Hepatic stellate cell (primary cell): ENCODE measurements at regions not wholly inside any gene's neighbourhood (a gene's known extent, or its start where the extent isn't known, plus 50 kb on each side); places are given as distances from the start of the nearest gene placed in this dataset.

Experiments
- DNase-seq: peaks from one replicate; pipeline ENCODE4 v3.0.0; 2011; ENCODE audit warnings: low spot score

DNA sequence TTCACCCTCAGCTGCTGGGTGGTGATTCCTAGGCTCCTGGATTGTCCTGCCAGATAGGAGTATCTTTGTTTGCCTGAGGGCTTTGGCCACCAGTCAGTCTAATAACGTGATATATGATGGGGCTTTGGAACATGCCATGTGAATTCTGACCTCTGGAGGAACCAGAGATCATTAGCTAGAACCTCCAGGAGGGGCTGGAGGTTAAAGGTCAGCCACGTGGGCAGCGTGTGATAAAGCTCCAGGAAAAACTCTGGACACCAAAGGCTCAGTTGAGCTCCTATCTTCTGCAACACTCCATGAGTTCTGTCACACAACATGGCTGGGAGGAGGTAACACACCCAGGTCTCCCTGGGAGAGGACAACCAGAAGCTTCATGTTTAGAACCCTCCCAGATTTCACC lies 251.1 kb downstream of the DAD1 start:
- no peak for DNase-seq

- DNase-seq: no peak
Observed at GRCh38 chr14:22337521-22337920, 251.5 kb downstream of the DAD1 start.

DNA sequence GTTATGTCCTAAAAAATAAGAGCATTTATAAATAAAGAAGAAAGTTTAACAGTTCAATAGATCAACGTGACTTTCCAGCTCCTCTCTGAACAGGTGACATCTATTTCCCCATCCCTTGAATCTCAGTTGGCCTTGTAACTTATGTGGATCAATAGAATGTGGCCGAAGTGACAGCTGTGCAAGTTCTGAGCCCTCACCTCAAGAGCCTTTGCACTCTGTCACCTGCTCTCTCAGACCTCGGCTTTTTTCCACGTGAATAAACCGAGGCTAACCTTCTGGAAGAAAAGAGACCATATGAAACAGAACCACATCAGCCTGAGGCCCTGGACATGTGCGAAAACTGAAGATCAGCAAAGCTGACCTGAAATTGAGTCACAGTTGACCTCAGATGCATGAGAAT lies 253.0 kb downstream of the DAD1 start:
- no peak for DNase-seq

DNA sequence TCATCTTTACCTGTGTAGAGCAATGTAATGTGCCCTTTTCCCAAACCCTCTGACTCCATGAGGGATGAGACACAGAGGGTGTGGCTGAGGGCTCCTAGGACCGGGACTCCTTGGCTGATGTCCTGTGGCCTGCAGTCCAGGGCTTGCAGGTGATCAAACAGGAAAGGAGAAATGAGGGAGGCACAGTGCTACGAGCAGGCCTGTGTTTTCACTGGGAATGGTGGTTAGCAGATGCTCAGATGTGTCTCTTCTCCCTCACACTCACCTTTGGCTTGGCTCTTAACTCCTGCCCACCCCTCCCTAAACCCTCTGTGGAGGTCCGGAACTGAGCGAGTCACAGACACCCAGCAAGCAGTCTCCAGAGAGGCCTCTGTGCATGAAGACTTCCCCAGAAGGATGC lies 254.4 kb downstream of the DAD1 start:
- no peak for DNase-seq

GRCh38 chr14:22334275-22334577 lies 254.8 kb downstream of the DAD1 start:
- DNase-seq: no peak

GRCh38 chr14:22333422-22334274 lies 255.4 kb downstream of the DAD1 start:
- DNase-seq: no peak

DNA sequence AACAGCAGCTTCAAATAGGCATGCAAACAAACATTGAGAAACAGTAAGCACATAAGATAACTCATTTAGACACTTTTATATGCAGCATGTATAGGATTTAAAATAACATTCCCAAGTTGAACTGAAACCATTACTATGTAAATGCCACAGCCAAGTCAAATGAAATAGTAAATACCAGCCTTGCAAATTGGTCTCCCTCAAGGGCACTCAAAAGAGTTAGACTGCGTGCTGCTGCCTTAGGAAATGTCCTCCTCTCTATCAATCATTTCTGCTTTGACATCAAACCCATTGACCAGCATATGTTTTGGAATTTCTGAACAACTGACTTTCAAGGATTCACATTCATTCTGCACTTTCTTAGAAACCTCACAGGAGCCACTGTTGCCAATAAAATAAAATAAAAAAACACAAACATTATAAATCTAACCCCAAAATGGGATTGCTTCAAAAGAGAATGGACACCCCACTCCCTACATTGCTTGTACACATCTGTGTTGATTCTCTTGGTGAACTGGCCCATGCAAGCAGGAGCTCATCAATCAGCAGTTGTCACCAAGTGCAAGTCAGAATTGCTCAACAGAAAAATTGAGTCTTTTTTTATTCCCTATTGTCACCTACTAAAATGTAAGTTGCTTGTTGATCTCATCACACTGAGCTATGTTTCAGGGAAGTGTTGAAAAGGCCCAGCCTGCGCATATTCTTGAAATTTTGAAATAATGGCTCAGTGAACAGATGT lies 256.2 kb downstream of the DAD1 start:
- no peak for DNase-seq

DNA sequence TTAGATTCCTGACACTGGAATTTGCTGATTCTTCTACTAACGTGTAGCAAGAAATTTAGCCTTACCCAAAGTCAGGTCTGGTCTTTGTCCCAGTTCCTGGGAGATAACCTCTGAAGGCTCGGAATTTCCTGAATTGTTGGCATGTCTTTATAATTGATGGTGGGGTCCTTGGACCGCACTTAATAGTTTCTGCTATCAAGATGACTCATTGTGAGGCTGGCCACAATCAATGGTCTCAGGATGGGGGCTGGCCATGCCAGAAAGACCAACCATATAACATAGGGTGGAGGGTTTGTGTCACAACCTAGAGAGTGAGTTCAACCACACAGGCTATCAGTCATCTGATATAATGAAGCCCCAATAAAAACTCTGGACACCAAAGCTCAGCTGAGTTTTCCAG lies 259.7 kb downstream of the DAD1 start:
- DNase-seq: no peak

DNA sequence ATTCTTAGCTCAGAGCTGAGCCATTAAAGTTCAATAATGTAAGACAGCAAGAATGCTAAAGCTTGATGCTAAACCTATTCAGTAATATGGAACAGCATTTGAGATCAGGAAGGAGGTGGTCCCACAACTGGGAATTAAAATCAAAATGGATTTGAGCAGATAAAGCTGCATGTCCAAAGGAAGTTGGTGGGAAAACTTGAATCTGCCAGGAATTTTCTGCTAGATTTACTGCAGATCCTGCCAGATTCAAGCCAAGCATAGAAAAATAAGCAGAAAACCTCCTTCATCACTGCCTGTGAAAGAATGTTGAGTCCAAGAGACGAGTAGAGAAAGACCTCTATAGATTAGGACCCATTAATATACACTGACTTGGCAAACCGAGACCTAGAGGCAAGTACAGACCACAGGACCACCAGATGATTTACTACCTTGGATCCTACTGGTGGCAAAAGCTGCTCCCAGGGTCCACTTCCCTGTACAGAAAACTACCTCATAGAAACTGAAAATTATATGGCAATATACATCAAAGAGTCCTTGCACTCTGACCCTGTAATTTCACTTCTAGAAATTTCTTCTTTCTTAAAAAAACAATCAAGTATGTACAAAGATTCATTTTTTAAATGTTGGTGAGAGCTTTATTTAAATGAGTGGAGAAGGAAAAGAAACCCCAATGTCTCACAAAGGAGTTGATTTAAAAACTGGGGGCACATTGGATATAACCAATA lies 263.2 kb downstream of the DAD1 start:
- DNase-seq: no peak

DNA sequence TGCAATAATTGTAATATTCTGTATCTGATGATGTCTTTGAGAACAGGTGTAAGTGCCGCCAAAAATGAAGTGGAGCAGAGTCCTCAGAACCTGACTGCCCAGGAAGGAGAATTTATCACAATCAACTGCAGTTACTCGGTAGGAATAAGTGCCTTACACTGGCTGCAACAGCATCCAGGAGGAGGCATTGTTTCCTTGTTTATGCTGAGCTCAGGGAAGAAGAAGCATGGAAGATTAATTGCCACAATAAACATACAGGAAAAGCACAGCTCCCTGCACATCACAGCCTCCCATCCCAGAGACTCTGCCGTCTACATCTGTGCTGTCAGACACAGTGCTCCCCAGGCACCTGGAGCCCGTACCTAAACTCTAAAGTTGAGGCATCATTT lies 268.7 kb downstream of the DAD1 start:
- DNase-seq: no peak

DNA sequence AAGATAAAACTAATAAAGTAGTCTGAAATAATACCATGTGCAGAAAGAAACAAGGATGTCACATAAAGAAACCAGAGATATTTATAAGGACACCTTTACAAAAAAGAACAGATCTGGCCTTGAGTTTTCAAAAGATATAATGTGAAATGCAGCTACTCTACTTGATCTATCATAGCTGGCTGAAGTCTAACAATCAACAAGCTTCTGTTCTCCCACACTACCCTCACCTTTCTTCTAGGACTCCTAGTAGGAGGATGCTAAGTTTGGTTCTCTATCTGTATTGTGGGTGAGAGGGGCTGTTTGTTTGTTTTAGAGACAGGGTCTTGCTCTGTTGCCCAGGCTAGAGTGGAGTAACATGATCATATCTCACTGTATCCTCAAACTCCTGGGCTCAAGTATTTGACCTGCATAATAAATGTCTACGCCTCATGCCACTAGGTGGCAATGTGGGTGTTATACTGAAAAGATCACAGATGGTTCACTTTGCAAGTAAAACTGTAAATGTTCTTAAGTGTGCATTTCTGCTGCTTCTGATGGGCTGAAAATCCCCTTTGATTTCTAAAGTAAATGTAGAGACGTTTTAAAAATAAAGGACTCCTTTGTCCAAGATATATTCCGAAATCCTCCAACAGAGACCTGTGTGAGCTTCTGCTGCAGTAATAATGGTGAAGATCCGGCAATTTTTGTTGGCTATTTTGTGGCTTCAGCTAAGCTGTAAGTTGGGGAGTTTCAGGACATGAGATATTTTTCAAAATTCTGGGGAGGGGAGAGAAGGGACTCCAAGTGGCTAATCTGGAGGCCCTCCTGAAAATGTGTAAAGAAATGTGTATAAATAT lies 269.3 kb downstream of the DAD1 start:
- no peak for DNase-seq

- DNase-seq: no peak
Observed at GRCh38 chr14:22318951-22319350, 270.1 kb downstream of the DAD1 start.

GRCh38 chr14:22316473-22316872 lies 272.6 kb downstream of the DAD1 start:
- DNase-seq: no peak

- no peak for DNase-seq
Observed at GRCh38 chr14:22315336-22315735, 273.7 kb downstream of the DAD1 start.

GRCh38 chr14:22314183-22314820 lies 274.7 kb downstream of the DAD1 start:
- DNase-seq: no peak

DNA sequence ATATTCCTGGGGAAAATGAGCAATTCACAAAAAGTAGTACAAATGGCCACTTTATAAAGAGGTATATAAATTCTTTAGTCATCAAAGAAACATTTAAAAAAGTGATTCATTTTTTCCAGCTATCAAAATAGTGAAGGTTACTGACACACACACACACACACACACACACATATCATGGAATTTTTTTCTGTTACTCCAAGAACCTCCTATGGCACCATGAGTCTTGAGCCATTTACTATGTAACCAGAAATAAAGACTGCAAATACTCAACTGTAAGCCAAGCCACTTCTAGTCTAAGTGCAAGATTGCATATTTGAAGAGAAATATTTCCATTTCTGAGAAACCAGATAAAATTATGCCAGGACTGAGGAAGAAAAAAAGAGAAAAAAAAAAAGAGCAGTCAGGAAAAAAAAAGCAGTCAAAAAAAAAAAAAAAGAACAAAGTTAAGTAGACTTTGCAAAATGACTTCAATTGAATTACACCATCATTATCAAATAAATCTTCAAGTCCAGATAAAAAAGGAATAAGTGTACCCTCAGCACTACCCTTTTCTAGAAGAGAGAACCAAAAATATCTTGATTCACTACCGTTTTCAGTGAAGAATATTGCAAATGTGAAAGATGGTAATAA lies 275.7 kb downstream of the DAD1 start:
- DNase-seq: no peak

- no peak for DNase-seq
Observed at GRCh38 chr14:22311636-22312035, 277.4 kb downstream of the DAD1 start.

DNA sequence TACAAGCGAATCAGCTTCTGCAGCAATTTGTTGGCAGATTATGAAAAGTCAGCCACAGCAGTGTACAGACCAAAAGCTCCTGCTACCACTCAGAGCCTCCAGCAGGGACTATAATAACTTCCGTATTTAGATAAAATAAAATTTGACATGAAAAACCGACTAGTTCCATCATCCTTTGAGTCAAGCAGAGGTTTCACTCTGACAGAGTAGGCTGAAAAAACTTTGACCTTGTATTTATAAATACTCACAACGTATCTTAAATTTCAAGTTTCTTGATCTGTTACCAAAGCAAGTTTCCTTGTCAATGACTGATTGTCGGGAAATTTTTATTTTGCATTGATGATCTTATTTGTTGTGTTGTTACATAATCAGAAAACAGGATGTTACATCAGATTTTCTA lies 283.4 kb downstream of the DAD1 start:
- no peak for DNase-seq

- no peak for DNase-seq
Observed at GRCh38 chr14:22304326-22304725, 284.7 kb downstream of the DAD1 start.

DNA sequence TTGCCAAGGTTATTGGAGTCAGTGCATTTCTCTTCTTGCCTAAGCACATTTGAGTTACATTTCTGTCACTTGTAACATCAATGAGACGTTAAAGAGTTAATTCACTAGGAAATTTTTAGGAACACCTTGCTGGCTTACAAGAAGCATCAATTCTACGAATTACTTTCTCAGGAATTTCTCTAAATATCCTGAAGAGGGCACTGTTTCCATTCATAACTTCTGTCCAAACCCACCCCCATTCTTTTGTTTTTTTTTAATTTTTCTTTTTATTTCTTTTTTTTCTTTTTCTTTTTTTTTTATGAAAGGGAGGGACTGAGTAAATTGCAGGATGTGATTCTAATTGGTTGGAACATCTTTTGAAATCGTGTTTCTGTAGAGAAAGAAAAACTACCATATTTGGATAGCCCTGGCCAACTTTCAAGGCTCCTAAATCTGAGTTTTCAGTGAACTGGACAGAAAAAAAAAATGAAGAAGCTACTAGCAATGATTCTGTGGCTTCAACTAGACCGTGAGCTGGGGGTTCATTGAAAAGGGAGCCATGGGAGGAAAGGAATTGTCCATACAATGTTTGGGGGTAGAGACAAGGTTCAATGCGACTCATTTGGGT lies 285.3 kb downstream of the DAD1 start:
- no peak for DNase-seq

DNA sequence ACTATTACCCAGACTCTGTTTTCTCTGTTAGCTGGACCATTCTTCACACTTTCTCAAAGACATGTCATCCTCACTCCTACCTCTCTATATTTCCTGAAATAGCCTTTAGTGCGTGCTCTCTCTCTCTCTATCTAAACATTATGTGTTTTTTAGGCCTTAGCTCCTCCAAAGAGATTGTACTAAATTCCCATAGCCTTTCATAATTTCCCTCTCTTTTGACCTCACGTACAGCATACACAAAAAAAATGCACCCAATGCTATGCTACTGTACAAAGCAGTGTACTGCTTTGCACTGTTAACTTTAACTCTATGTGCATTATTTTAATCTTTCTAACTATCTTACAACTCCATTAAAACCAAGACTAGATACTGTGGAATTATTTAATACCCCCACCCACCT lies 288.4 kb downstream of the DAD1 start:
- DNase-seq: no peak
